ENCODE measurements at regions not wholly inside any gene's neighbourhood (a gene's known extent, or its start where the extent isn't known, plus 50 kb on each side); places are given as distances from the start of the nearest gene placed in this dataset.
"Not testable (repeated sequence)": the region's sequence is repeated elsewhere in the genome, so short reads cannot be mapped to it uniquely, and the experiment has no call there.

GRCh38 chr1:213514408-213515179, 463.6 kb downstream of the RPS6KC1 start:
- not testable (repeated sequence) for H3K27me3 ChIP-seq (replicated peaks; ENCODE audit: control insufficient read depth, insufficient read depth, low read length); DNase-seq (ENCODE audit: low read depth); H3K36me3 ChIP-seq (ENCODE audit: control insufficient read depth, insufficient read depth, low read length, severe bottlenecking); H3K9me3 ChIP-seq (ENCODE audit: control insufficient read depth, low read length); H3K4me3 ChIP-seq (ENCODE audit: low read length); H3K4me1 ChIP-seq (ENCODE audit: control insufficient read depth, insufficient read depth, low read length); H3K9ac ChIP-seq (ENCODE audit: low read length)

GRCh38 chr1:213519098-213519497, 468.1 kb downstream of the RPS6KC1 start:
- Histone ChIP-seq H3K36me3 (ENCODE audit: control insufficient read depth, insufficient read depth, low read length, severe bottlenecking) (no peaks in the 10 kb centered on the region), H3K4me1 (ENCODE audit: control insufficient read depth, insufficient read depth, low read length) (no peaks in the 10 kb centered on the region), H3K9ac (ENCODE audit: low read length) (no peak overlapping the region), H3K9me3 (ENCODE audit: control insufficient read depth, low read length) (peaks cover 13% of the 10 kb centered on the region), H3K4me3 (ENCODE audit: low read length) (no peak overlapping the region), H3K27me3 (replicated peaks; ENCODE audit: control insufficient read depth, insufficient read depth, low read length) (no peaks in the 10 kb centered on the region)
- DNase-seq (ENCODE audit: low read depth) = no peak

- Histone ChIP-seq H3K27me3 (replicated peaks; ENCODE audit: control insufficient read depth, insufficient read depth, low read length) (no peaks in the 10 kb centered on the region), H3K9me3 (ENCODE audit: control insufficient read depth, low read length) (peaks cover 13% of the 10 kb centered on the region), H3K4me3 (ENCODE audit: low read length) (no peak overlapping the region), H3K4me1 (ENCODE audit: control insufficient read depth, insufficient read depth, low read length) (no peaks in the 10 kb centered on the region), H3K9ac (ENCODE audit: low read length) (no peak overlapping the region), H3K36me3 (ENCODE audit: control insufficient read depth, insufficient read depth, low read length, severe bottlenecking) (no peaks in the 10 kb centered on the region)
- DNase-seq (ENCODE audit: low read depth) = no peak
Measured at GRCh38 chr1:213521206-213521605, 466.6 kb upstream of the PROX1 start.

GRCh38 chr1:213523781-213524398, 463.9 kb upstream of the PROX1 start:
- H3K9ac ChIP-seq (ENCODE audit: low read length) = no peak overlapping the region
- H3K9me3 ChIP-seq (ENCODE audit: control insufficient read depth, low read length) = peaks cover 13% of the 10 kb centered on the region
- no peaks in the 10 kb centered on the region for H3K4me1 ChIP-seq (ENCODE audit: control insufficient read depth, insufficient read depth, low read length)
- H3K4me3 ChIP-seq (ENCODE audit: low read length) = no peak overlapping the region
- DNase-seq (ENCODE audit: low read depth) = no peak
- no peaks in the 10 kb centered on the region for H3K36me3 ChIP-seq (ENCODE audit: control insufficient read depth, insufficient read depth, low read length, severe bottlenecking)
- no peaks in the 10 kb centered on the region for H3K27me3 ChIP-seq (replicated peaks; ENCODE audit: control insufficient read depth, insufficient read depth, low read length)

GRCh38 chr1:213526306-213526705, 461.5 kb upstream of the PROX1 start:
- H3K9me3 ChIP-seq (ENCODE audit: control insufficient read depth, low read length) = peaks cover 12% of the 10 kb centered on the region
- no peak overlapping the region for H3K4me3 ChIP-seq (ENCODE audit: low read length)
- no peaks in the 10 kb centered on the region for H3K4me1 ChIP-seq (ENCODE audit: control insufficient read depth, insufficient read depth, low read length)
- no peaks in the 10 kb centered on the region for H3K36me3 ChIP-seq (ENCODE audit: control insufficient read depth, insufficient read depth, low read length, severe bottlenecking)
- H3K27me3 ChIP-seq (replicated peaks; ENCODE audit: control insufficient read depth, insufficient read depth, low read length) = peaks cover under 1% of the 10 kb centered on the region
- DNase-seq (ENCODE audit: low read depth) = no peak
- H3K9ac ChIP-seq (ENCODE audit: low read length) = no peak overlapping the region

GRCh38 chr1:213530611-213531320, 457.0 kb upstream of the PROX1 start:
- Histone ChIP-seq H3K9me3 (ENCODE audit: control insufficient read depth, low read length) (no peaks in the 10 kb centered on the region), H3K27me3 (replicated peaks; ENCODE audit: control insufficient read depth, insufficient read depth, low read length) (peaks cover 4% of the 10 kb centered on the region), H3K4me3 (ENCODE audit: low read length) (no peak overlapping the region), H3K4me1 (ENCODE audit: control insufficient read depth, insufficient read depth, low read length) (no peaks in the 10 kb centered on the region), H3K9ac (ENCODE audit: low read length) (no peak overlapping the region), H3K36me3 (ENCODE audit: control insufficient read depth, insufficient read depth, low read length, severe bottlenecking) (no peaks in the 10 kb centered on the region)
- no peak for DNase-seq (ENCODE audit: low read depth)

GRCh38 chr1:213531369-213532310, 456.1 kb upstream of the PROX1 start:
- Histone ChIP-seq H3K9ac (ENCODE audit: low read length) (no peak overlapping the region), H3K9me3 (ENCODE audit: control insufficient read depth, low read length) (no peaks in the 10 kb centered on the region), H3K27me3 (replicated peaks; ENCODE audit: control insufficient read depth, insufficient read depth, low read length) (peaks cover 4% of the 10 kb centered on the region), H3K4me3 (ENCODE audit: low read length) (no peak overlapping the region), H3K4me1 (ENCODE audit: control insufficient read depth, insufficient read depth, low read length) (no peaks in the 10 kb centered on the region), H3K36me3 (ENCODE audit: control insufficient read depth, insufficient read depth, low read length, severe bottlenecking) (no peaks in the 10 kb centered on the region)
- DNase-seq (ENCODE audit: low read depth) = no peak

- Histone ChIP-seq H3K27me3 (replicated peaks; ENCODE audit: control insufficient read depth, insufficient read depth, low read length) (peaks cover 4% of the 10 kb centered on the region), H3K4me1 (ENCODE audit: control insufficient read depth, insufficient read depth, low read length) (no peaks in the 10 kb centered on the region), H3K9me3 (ENCODE audit: control insufficient read depth, low read length) (no peaks in the 10 kb centered on the region), H3K9ac (ENCODE audit: low read length) (no peak overlapping the region), H3K4me3 (ENCODE audit: low read length) (no peak overlapping the region), H3K36me3 (ENCODE audit: control insufficient read depth, insufficient read depth, low read length, severe bottlenecking) (no peaks in the 10 kb centered on the region)
- no peak for DNase-seq (ENCODE audit: low read depth)
Measured at GRCh38 chr1:213533125-213533524, 454.6 kb upstream of the PROX1 start.

- Histone ChIP-seq H3K9ac (ENCODE audit: low read length) (no peak overlapping the region), H3K4me3 (ENCODE audit: low read length) (no peak overlapping the region), H3K36me3 (ENCODE audit: control insufficient read depth, insufficient read depth, low read length, severe bottlenecking) (no peaks in the 10 kb centered on the region), H3K9me3 (ENCODE audit: control insufficient read depth, low read length) (no peaks in the 10 kb centered on the region), H3K4me1 (ENCODE audit: control insufficient read depth, insufficient read depth, low read length) (no peaks in the 10 kb centered on the region), H3K27me3 (replicated peaks; ENCODE audit: control insufficient read depth, insufficient read depth, low read length) (peaks cover 4% of the 10 kb centered on the region)
- no peak for DNase-seq (ENCODE audit: low read depth)
Measured at GRCh38 chr1:213535679-213536078, 452.1 kb upstream of the PROX1 start.

- Histone ChIP-seq H3K4me3 (ENCODE audit: low read length) (no peak overlapping the region), H3K27me3 (replicated peaks; ENCODE audit: control insufficient read depth, insufficient read depth, low read length) (no peaks in the 10 kb centered on the region), H3K36me3 (ENCODE audit: control insufficient read depth, insufficient read depth, low read length, severe bottlenecking) (no peaks in the 10 kb centered on the region), H3K9ac (ENCODE audit: low read length) (no peak overlapping the region), H3K4me1 (ENCODE audit: control insufficient read depth, insufficient read depth, low read length) (no peaks in the 10 kb centered on the region), H3K9me3 (ENCODE audit: control insufficient read depth, low read length) (no peaks in the 10 kb centered on the region)
- no peak for DNase-seq (ENCODE audit: low read depth)
Measured at GRCh38 chr1:213538251-213538650, 449.5 kb upstream of the PROX1 start.

GRCh38 chr1:213539464-213539863, 448.3 kb upstream of the PROX1 start:
- no peaks in the 10 kb centered on the region for H3K9me3 ChIP-seq (ENCODE audit: control insufficient read depth, low read length)
- no peaks in the 10 kb centered on the region for H3K27me3 ChIP-seq (replicated peaks; ENCODE audit: control insufficient read depth, insufficient read depth, low read length)
- H3K36me3 ChIP-seq (ENCODE audit: control insufficient read depth, insufficient read depth, low read length, severe bottlenecking) = no peaks in the 10 kb centered on the region
- H3K4me1 ChIP-seq (ENCODE audit: control insufficient read depth, insufficient read depth, low read length) = no peaks in the 10 kb centered on the region
- H3K4me3 ChIP-seq (ENCODE audit: low read length) = no peak overlapping the region
- no peak overlapping the region for H3K9ac ChIP-seq (ENCODE audit: low read length)
- no peak for DNase-seq (ENCODE audit: low read depth)

All from adipocyte (in vitro differentiated cells).